ENCODE measurements at regions not wholly inside any gene's neighbourhood (a gene's known extent, or its start where the extent isn't known, plus 50 kb on each side); places are given as distances from the start of the nearest gene placed in this dataset.

DNA sequence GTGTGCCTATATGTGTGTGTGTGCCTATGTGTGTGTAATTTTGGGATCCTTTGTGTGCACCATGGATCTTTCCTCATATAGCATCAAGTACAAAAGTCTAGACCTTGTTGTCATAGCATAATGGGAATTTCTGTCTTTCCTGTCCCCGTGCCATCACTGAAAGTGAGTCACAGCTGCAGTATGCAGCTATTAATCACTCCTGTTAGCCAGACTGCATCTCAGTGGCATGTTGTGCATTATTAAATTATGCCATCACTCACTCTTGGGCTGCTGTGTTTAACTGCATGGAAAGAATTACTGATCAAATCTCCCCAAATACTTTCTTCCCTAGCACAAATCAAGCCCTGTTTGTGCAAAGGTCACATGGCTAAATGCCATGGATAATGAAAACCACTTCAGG, 92.4 kb downstream of the CBLN1 start:
- no peak for TF ChIP-seq POLR2A (IDR thresholded peaks at IDR 0.05; ENCODE audit: low read depth, low read length)
- TF ChIP-seq POLR2AphosphoS5 (IDR thresholded peaks at IDR 0.05; ENCODE audit: low read depth, low read length) = no peak

Measured in GM12892 (cell line).